ENCODE measurements at regions not wholly inside any gene's neighbourhood (a gene's known extent, or its start where the extent isn't known, plus 50 kb on each side); places are given as distances from the start of the nearest gene placed in this dataset.

DNA sequence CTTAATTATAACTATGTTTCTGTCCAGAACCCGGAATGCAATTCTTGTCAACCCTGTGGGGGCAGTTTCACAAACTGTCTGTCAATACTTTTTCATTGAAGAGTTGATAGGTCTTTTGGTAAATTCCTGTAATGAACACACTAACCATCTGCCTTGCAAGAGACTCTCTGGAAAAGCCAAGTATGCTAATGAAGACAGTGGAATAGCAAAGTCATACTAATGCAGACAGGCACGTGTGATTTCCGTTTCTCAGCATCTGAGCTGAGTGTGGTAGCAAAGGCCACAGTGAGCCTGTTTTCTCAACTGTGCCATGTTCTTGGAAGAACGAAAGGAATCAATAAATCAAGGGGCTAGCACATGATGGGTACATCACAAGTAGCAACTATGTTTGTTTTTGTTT lies 494.1 kb upstream of the NRP1 start:
- TF ChIP-seq, protein P1, sequence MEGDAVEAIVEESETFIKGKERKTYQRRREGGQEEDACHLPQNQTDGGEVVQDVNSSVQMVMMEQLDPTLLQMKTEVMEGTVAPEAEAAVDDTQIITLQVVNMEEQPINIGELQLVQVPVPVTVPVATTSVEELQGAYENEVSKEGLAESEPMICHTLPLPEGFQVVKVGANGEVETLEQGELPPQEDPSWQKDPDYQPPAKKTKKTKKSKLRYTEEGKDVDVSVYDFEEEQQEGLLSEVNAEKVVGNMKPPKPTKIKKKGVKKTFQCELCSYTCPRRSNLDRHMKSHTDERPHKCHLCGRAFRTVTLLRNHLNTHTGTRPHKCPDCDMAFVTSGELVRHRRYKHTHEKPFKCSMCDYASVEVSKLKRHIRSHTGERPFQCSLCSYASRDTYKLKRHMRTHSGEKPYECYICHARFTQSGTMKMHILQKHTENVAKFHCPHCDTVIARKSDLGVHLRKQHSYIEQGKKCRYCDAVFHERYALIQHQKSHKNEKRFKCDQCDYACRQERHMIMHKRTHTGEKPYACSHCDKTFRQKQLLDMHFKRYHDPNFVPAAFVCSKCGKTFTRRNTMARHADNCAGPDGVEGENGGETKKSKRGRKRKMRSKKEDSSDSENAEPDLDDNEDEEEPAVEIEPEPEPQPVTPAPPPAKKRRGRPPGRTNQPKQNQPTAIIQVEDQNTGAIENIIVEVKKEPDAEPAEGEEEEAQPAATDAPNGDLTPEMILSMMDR (IDR thresholded peaks at IDR 0.05) = no peak
- no peak for TF ChIP-seq POLR2A (IDR thresholded peaks at IDR 0.05)
